HG02943 (cell line): ENCODE measurements at regions not wholly inside any gene's neighbourhood (a gene's known extent, or its start where the extent isn't known, plus 50 kb on each side); places are given as distances from the start of the nearest gene placed in this dataset.
"Not testable (repeated sequence)": the region's sequence is repeated elsewhere in the genome, so short reads cannot be mapped to it uniquely, and the experiment has no call there.

ENCODE experiments used
- ATAC-seq: cut with Tn5 transposase; IDR thresholded peaks from one replicate; pipeline ENCODE4 v1.9.1; 2021; ENCODE audit warnings: mild to moderate bottlenecking, low read depth, moderate library complexity; ENCODE audit not compliant: unreplicated experiment

- no peak for ATAC-seq
Measured at GRCh38 chr3:24683090-24683489, 188.4 kb upstream of the THRB start.

GRCh38 chr3:24683633-24684384 lies 189.2 kb upstream of the THRB start:
- ATAC-seq: no peak

GRCh38 chr3:24684506-24685023 lies 189.9 kb upstream of the THRB start:
- ATAC-seq: no peak

- ATAC-seq: no peak
Measured at GRCh38 chr3:24686808-24687207, 192.2 kb upstream of the THRB start.

GRCh38 chr3:24687671-24688070 lies 193.0 kb upstream of the THRB start:
- no peak for ATAC-seq

- ATAC-seq: no peak
Measured at GRCh38 chr3:24688446-24689148, 193.9 kb upstream of the THRB start.

- no peak for ATAC-seq
Measured at GRCh38 chr3:24689353-24689752, 194.7 kb upstream of the THRB start.

GRCh38 chr3:24690777-24691176 lies 196.1 kb upstream of the THRB start:
- ATAC-seq: no peak

- ATAC-seq: not testable (repeated sequence)
Measured at GRCh38 chr3:24699078-24699477, 204.4 kb upstream of the THRB start.

GRCh38 chr3:24704496-24704895 lies 209.8 kb upstream of the THRB start:
- no peak for ATAC-seq

GRCh38 chr3:24707936-24708335 lies 213.3 kb upstream of the THRB start:
- ATAC-seq: no peak

- ATAC-seq: no peak
Measured at GRCh38 chr3:24709956-24710355, 215.3 kb upstream of the THRB start.

GRCh38 chr3:24713516-24713915 lies 218.9 kb upstream of the THRB start:
- no peak for ATAC-seq

- no peak for ATAC-seq
Measured at GRCh38 chr3:24714436-24714835, 219.8 kb upstream of the THRB start.

- no peak for ATAC-seq
Measured at GRCh38 chr3:24715171-24715792, 220.6 kb upstream of the THRB start.

GRCh38 chr3:24722087-24722486 lies 227.4 kb upstream of the THRB start:
- no peak for ATAC-seq

- ATAC-seq: no peak
Measured at GRCh38 chr3:24725514-24726255, 231.0 kb upstream of the THRB start.

GRCh38 chr3:24726423-24726822 lies 231.8 kb upstream of the THRB start:
- ATAC-seq: no peak

- no peak for ATAC-seq
Measured at GRCh38 chr3:24730173-24730572, 235.5 kb upstream of the THRB start.

GRCh38 chr3:24734019-24734418 lies 239.4 kb upstream of the THRB start:
- ATAC-seq: no peak

- no peak for ATAC-seq
Measured at GRCh38 chr3:24736701-24737100, 242.1 kb upstream of the THRB start.
